GM23338 (cell line): ENCODE measurements at regions not wholly inside any gene's neighbourhood (a gene's known extent, or its start where the extent isn't known, plus 50 kb on each side); places are given as distances from the start of the nearest gene placed in this dataset.
A peak's percentile ranks its signal among the peaks of the same experiment; 100 is the strongest.

Experiments
- ATAC-seq: fragments of 200-7000 bp; cut with Tn5 transposase; 3 replicates; pipeline ENCODE4 v1.9.1; 2020
- DNase-seq: peaks from one replicate; pipeline ENCODE4 v3.0.0-alpha.2; 2015; ENCODE audit warnings: low spot score
- H2AFZ ChIP-seq: fragments of 200-600 bp; sonication (generic); 2 replicates; pipeline ENCODE4 v1.8.0; 2016; ENCODE audit warnings: antibody characterized with exemption, mild to moderate bottlenecking, moderate library complexity
- H3F3A ChIP-seq: fragments of 200-600 bp; sonication (generic); replicated peaks from 2 replicates; pipeline ENCODE4 v1.8.0; 2017; ENCODE audit warnings: antibody characterized with exemption, mixed run types, low read depth
- H3K27ac ChIP-seq: fragments of 200-600 bp; sonication (generic); 2 replicates; pipeline ENCODE4 v1.6.1; 2016; ENCODE audit warnings: low read depth
- H3K27me3 ChIP-seq: fragments of 200-600 bp; sonication (generic); 2 replicates; pipeline ENCODE4 v1.8.0; 2016; ENCODE audit warnings: mild to moderate bottlenecking, mixed run types, moderate library complexity; ENCODE audit not compliant: insufficient read depth
- H3K36me3 ChIP-seq: fragments of 200-600 bp; sonication (generic); 2 replicates; pipeline ENCODE4 v1.8.0; 2016; ENCODE audit warnings: mild to moderate bottlenecking; ENCODE audit not compliant: insufficient read depth
- H3K4me1 ChIP-seq: fragments of 200-600 bp; sonication (generic); 2 replicates; pipeline ENCODE4 v1.8.0; 2016; ENCODE audit warnings: mild to moderate bottlenecking, moderate library complexity; ENCODE audit not compliant: insufficient read depth
- H3K4me2 ChIP-seq: fragments of 200-600 bp; sonication (generic); 2 replicates; pipeline ENCODE4 v1.7.1; 2017; ENCODE audit warnings: mixed run types
- H3K4me3 ChIP-seq: fragments of 200-600 bp; sonication (generic); 2 replicates; pipeline ENCODE4 v1.6.1; 2016; ENCODE audit warnings: mixed run types
- H3K79me2 ChIP-seq: fragments of 200-600 bp; sonication (generic); replicated peaks from 2 replicates; pipeline ENCODE4 v1.8.0; 2017; ENCODE audit warnings: mild to moderate bottlenecking; ENCODE audit not compliant: insufficient read depth
- H3K9me2 ChIP-seq: fragments of 200-600 bp; sonication (generic); 2 replicates; pipeline ENCODE4 v1.8.0; 2017; ENCODE audit not compliant: insufficient read depth
- H4K20me1 ChIP-seq: fragments of 200-600 bp; sonication (generic); replicated peaks from 2 replicates; pipeline ENCODE4 v1.8.0; 2017; ENCODE audit warnings: mild to moderate bottlenecking; ENCODE audit not compliant: insufficient read depth
- H3K27ac Mint-ChIP-seq: 2 replicates; pipeline ENCODE4 v1.8.0; 2020; ENCODE audit warnings: inconsistent platforms, mild to moderate bottlenecking, moderate library complexity, mixed read lengths
- H3K27me3 Mint-ChIP-seq: 3 replicates; pipeline ENCODE4 v1.8.0; 2022; ENCODE audit warnings: low read depth, mild to moderate bottlenecking, moderate library complexity, mixed read lengths, inconsistent platforms; ENCODE audit not compliant: insufficient read depth, poor library complexity
- H3K36me3 Mint-ChIP-seq: 3 replicates; pipeline ENCODE4 v1.8.0; 2021; ENCODE audit warnings: low read depth, mild to moderate bottlenecking, inconsistent platforms, moderate library complexity, mixed read lengths
- H3K4me1 Mint-ChIP-seq: 3 replicates; pipeline ENCODE4 v1.8.0; 2020; ENCODE audit warnings: mild to moderate bottlenecking, inconsistent platforms, mixed read lengths
- H3K4me3 Mint-ChIP-seq: 3 replicates; pipeline ENCODE4 v1.8.0; 2021; ENCODE audit warnings: moderate library complexity, mild to moderate bottlenecking, inconsistent platforms, mixed read lengths
- H3K9me3 Mint-ChIP-seq: 3 replicates; pipeline ENCODE4 v1.8.0; 2020; ENCODE audit warnings: moderate library complexity, mild to moderate bottlenecking, inconsistent platforms, mixed read lengths
- CREB1 ChIP-seq: fragments of 250-450 bp; sonication (Bioruptor Pico); IDR thresholded peaks from 2 replicates; pipeline ENCODE4 v1.5.0; 2020; ENCODE audit warnings: low read depth, mild to moderate bottlenecking, moderate library complexity
- CTCF ChIP-seq, 2 experiments: fragments of 200-600 bp in 1 of 2; sonication (generic) in 1 of 2; conservative IDR thresholded peaks; 2 replicates each; pipeline versions ENCODE4 v1.5.1 to v1.6.1; 2016 to 2017; ENCODE audit warnings: antibody characterized with exemption in 2 of 2, low read depth in 2 of 2, mild to moderate bottlenecking in 2 of 2, moderate library complexity in 1 of 2
- EZH2phosphoT487 ChIP-seq: fragments of 200-600 bp; sonication (generic); IDR thresholded peaks from one replicate; pipeline ENCODE4 v1.8.1; 2018; ENCODE audit warnings: antibody characterized with exemption; ENCODE audit not compliant: unreplicated experiment
- NANOG ChIP-seq: IDR thresholded peaks from 2 replicates; pipeline ENCODE4 v1.6.1; 2016; ENCODE audit warnings: antibody characterized with exemption, borderline replicate concordance
- POLR2AphosphoS5 ChIP-seq: IDR thresholded peaks from 2 replicates; pipeline ENCODE4 v1.6.1; 2016; ENCODE audit warnings: antibody characterized with exemption, low read depth
- ZNF114 ChIP-seq: fragments of 250-450 bp; sonication (Bioruptor Pico); IDR thresholded peaks from 2 replicates; pipeline ENCODE4 v1.5.0; 2020; ENCODE audit warnings: mild to moderate bottlenecking, moderate library complexity
- TF ChIP-seq, protein P1 (sequence below): IDR thresholded peaks from one replicate; pipeline ENCODE4 v1.6.1; 2018; ENCODE audit warnings: antibody characterized with exemption; ENCODE audit not compliant: unreplicated experiment
- TF ChIP-seq, protein P2 (sequence below): fragments of 250-450 bp; sonication (Bioruptor Pico); IDR thresholded peaks from 2 replicates; pipeline ENCODE4 v1.5.0; 2020; ENCODE audit warnings: mild to moderate bottlenecking, moderate library complexity
- TF ChIP-seq, protein P3 (sequence below): IDR thresholded peaks from 2 replicates; pipeline ENCODE4 v1.6.1; 2016; ENCODE audit warnings: antibody characterized with exemption

DNA sequence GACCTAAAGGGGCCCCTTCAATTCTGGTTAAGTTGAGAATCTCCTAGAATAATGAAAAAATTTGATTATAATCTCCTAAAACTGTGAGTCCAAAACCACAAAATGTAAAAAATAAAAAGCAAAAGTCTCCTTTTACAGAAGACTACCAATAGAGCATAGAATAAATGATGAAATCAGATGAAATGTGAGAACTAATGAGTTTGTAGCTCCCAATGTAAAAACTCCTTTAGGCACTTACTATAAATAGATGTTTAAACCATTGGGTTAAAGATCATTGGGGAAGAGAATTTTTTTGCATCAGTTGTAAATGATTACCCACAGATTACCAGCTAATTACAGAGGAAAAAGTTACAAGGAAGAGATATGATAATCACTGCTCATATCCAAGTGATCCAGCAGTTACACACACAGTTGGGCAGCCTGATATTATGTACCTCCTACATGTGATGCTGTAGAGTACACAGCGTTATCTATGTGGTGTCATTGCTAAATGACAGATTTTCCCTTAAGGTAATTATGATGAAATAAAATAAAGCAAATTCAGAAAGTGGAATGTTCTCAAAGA lies 282.7 kb upstream of the SEMA3D start:
- Histone ChIP-seq H3K4me1 (no peaks in the 10 kb centered on the region), H3K9me2 (no peaks in the 10 kb centered on the region), H3K79me2 (no peaks in the 10 kb centered on the region), H4K20me1 (no peaks in the 10 kb centered on the region), H2AFZ (peak overlapping the region; percentile 39; the same call in 1 of the 2 replicates), H3K4me3 (no peak overlapping the region), H3K27me3 (no peaks in the 10 kb centered on the region), H3F3A (no peaks in the 10 kb centered on the region), H3K27ac (no peak overlapping the region), H3K4me2 (no peak overlapping the region), H3K36me3 (no peaks in the 10 kb centered on the region)
- H3K4me3 Mint-ChIP-seq: no peak overlapping the region
- TF ChIP-seq CTCF (conservative IDR thresholded peaks at IDR 0.05; ENCODE audit: low read depth in 2 of 2) (no peak), CREB1 (CRISPR knock-in tag) (no peak), ZNF114 (CRISPR knock-in tag) (no peak), POLR2AphosphoS5 (no peak), EZH2phosphoT487 (no peak), NANOG (no peak)
- TF ChIP-seq, protein P1, sequence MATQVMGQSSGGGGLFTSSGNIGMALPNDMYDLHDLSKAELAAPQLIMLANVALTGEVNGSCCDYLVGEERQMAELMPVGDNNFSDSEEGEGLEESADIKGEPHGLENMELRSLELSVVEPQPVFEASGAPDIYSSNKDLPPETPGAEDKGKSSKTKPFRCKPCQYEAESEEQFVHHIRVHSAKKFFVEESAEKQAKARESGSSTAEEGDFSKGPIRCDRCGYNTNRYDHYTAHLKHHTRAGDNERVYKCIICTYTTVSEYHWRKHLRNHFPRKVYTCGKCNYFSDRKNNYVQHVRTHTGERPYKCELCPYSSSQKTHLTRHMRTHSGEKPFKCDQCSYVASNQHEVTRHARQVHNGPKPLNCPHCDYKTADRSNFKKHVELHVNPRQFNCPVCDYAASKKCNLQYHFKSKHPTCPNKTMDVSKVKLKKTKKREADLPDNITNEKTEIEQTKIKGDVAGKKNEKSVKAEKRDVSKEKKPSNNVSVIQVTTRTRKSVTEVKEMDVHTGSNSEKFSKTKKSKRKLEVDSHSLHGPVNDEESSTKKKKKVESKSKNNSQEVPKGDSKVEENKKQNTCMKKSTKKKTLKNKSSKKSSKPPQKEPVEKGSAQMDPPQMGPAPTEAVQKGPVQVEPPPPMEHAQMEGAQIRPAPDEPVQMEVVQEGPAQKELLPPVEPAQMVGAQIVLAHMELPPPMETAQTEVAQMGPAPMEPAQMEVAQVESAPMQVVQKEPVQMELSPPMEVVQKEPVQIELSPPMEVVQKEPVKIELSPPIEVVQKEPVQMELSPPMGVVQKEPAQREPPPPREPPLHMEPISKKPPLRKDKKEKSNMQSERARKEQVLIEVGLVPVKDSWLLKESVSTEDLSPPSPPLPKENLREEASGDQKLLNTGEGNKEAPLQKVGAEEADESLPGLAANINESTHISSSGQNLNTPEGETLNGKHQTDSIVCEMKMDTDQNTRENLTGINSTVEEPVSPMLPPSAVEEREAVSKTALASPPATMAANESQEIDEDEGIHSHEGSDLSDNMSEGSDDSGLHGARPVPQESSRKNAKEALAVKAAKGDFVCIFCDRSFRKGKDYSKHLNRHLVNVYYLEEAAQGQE: no peak
- TF ChIP-seq, protein P2, sequence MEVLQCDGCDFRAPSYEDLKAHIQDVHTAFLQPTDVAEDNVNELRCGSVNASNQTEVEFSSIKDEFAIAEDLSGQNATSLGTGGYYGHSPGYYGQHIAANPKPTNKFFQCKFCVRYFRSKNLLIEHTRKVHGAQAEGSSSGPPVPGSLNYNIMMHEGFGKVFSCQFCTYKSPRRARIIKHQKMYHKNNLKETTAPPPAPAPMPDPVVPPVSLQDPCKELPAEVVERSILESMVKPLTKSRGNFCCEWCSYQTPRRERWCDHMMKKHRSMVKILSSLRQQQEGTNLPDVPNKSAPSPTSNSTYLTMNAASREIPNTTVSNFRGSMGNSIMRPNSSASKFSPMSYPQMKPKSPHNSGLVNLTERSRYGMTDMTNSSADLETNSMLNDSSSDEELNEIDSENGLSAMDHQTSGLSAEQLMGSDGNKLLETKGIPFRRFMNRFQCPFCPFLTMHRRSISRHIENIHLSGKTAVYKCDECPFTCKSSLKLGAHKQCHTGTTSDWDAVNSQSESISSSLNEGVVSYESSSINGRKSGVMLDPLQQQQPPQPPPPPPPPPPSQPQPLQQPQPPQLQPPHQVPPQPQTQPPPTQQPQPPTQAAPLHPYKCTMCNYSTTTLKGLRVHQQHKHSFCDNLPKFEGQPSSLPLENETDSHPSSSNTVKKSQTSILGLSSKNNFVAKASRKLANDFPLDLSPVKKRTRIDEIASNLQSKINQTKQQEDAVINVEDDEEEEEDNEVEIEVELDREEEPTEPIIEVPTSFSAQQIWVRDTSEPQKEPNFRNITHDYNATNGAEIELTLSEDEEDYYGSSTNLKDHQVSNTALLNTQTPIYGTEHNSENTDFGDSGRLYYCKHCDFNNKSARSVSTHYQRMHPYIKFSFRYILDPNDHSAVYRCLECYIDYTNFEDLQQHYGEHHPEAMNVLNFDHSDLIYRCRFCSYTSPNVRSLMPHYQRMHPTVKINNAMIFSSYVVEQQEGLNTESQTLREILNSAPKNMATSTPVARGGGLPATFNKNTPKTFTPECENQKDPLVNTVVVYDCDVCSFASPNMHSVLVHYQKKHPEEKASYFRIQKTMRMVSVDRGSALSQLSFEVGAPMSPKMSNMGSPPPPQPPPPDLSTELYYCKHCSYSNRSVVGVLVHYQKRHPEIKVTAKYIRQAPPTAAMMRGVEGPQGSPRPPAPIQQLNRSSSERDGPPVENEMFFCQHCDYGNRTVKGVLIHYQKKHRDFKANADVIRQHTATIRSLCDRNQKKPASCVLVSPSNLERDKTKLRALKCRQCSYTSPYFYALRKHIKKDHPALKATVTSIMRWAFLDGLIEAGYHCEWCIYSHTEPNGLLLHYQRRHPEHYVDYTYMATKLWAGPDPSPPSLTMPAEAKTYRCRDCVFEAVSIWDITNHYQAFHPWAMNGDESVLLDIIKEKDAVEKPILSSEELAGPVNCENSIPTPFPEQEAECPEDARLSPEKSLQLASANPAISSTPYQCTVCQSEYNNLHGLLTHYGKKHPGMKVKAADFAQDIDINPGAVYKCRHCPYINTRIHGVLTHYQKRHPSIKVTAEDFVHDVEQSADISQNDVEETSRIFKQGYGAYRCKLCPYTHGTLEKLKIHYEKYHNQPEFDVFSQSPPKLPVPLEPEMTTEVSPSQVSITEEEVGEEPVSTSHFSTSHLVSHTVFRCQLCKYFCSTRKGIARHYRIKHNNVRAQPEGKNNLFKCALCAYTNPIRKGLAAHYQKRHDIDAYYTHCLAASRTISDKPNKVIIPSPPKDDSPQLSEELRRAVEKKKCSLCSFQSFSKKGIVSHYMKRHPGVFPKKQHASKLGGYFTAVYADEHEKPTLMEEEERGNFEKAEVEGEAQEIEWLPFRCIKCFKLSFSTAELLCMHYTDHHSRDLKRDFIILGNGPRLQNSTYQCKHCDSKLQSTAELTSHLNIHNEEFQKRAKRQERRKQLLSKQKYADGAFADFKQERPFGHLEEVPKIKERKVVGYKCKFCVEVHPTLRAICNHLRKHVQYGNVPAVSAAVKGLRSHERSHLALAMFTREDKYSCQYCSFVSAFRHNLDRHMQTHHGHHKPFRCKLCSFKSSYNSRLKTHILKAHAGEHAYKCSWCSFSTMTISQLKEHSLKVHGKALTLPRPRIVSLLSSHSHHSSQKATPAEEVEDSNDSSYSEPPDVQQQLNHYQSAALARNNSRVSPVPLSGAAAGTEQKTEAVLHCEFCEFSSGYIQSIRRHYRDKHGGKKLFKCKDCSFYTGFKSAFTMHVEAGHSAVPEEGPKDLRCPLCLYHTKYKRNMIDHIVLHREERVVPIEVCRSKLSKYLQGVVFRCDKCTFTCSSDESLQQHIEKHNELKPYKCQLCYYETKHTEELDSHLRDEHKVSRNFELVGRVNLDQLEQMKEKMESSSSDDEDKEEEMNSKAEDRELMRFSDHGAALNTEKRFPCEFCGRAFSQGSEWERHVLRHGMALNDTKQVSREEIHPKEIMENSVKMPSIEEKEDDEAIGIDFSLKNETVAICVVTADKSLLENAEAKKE (CRISPR knock-in tag): no peak
- TF ChIP-seq, protein P3, sequence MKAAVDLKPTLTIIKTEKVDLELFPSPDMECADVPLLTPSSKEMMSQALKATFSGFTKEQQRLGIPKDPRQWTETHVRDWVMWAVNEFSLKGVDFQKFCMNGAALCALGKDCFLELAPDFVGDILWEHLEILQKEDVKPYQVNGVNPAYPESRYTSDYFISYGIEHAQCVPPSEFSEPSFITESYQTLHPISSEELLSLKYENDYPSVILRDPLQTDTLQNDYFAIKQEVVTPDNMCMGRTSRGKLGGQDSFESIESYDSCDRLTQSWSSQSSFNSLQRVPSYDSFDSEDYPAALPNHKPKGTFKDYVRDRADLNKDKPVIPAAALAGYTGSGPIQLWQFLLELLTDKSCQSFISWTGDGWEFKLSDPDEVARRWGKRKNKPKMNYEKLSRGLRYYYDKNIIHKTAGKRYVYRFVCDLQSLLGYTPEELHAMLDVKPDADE: no peak
- DNase-seq: no peak
- peaks cover 2% of the 10 kb centered on the region for H3K27me3 Mint-ChIP-seq
- ATAC-seq: no peak
- peaks cover 4% of the 10 kb centered on the region; the same call in 2 of the 3 replicates for H3K4me1 Mint-ChIP-seq
- no peak overlapping the region for H3K27ac Mint-ChIP-seq
- no peaks in the 10 kb centered on the region for H3K36me3 Mint-ChIP-seq
- H3K9me3 Mint-ChIP-seq: no peaks in the 10 kb centered on the region
